ENCODE measurements at regions not wholly inside any gene's neighbourhood (a gene's known extent, or its start where the extent isn't known, plus 50 kb on each side); places are given as distances from the start of the nearest gene placed in this dataset.
"Not testable (repeated sequence)": the region's sequence is repeated elsewhere in the genome, so short reads cannot be mapped to it uniquely, and the experiment has no call there.

DNA sequence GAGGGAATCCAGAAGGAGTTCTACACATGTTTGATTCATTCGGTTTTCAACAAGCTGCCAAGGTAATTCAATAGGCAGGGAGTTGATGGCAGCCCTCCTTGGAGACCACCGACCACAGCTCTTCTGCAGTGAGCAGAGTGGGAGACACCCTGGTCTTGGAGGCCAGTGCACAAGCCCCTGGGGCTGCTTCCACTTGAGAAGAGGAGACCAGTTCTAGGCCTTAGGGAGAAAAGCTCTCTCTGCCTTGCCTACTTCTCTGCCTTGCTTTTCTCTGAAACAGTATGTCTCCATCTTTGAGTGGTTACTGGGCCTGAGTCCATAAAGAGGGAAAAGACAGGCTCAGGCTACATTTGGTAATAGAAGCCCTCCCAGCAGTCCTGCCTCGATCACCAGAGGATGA, 671.9 kb downstream of the UQCRFS1 start:
- H3K4me3 Mint-ChIP-seq: no peak overlapping the region
- no peak overlapping the region for H3K27ac Mint-ChIP-seq
- DNase-seq: no peak
- Histone ChIP-seq H3K27me3 (ENCODE audit: insufficient read depth, low read length) (no peaks in the 10 kb centered on the region), H3K4me3 (ENCODE audit: low read length in 2 of 2) (no peak overlapping the region), H3K27ac (ENCODE audit: low read depth, low read length) (no peak overlapping the region), H3K36me3 (ENCODE audit: insufficient read depth, low read length) (no peaks in the 10 kb centered on the region), H3K4me1 (ENCODE audit: insufficient read depth, low read length) (no peaks in the 10 kb centered on the region), H3K9me3 (ENCODE audit: control insufficient read depth in 1 of 2, low read length in 2 of 2) (no peaks in the 10 kb centered on the region)
- no peaks in the 10 kb centered on the region for H3K27me3 Mint-ChIP-seq
- POLR2A ChIA-PET (ENCODE audit: partially characterized antibody): no interaction called here
- peaks cover 0 to 30% (median 9%) of the 10 kb centered on the region in 8 donors for H3K9me3 Mint-ChIP-seq
- no peaks in the 10 kb centered on the region for H3K36me3 Mint-ChIP-seq
- CTCF ChIA-PET (ENCODE audit: partially characterized antibody): no interaction called here
- H3K4me1 Mint-ChIP-seq: no peaks in the 10 kb centered on the region
- intact Hi-C loops (cut with micrococcal nuclease): no loop called here

DNA sequence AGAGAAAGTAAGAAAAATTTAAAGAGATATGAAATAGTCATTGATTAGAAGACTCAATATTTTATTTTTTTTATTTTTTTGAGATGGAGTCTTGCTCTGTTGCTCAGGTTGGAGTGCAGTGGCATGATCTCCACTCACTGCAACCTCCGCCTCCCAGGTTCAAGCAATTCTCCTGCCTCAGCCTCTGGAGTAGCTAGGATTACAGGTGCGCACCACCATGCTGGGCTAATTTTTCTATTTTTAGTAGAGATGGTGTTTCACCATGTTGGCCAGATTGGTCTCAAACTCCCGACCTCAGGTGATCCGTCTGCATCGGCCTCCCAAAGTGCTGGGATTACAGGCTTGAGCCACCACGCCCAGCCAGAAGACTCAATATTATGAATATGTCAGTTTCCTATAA, 672.6 kb downstream of the UQCRFS1 start:
- intact Hi-C loops (cut with micrococcal nuclease); H3K27ac Mint-ChIP-seq; CTCF ChIA-PET (ENCODE audit: partially characterized antibody); H3K36me3 ChIP-seq (ENCODE audit: insufficient read depth, low read length); H3K4me1 ChIP-seq (ENCODE audit: insufficient read depth, low read length); H3K4me3 ChIP-seq (ENCODE audit: low read length in 2 of 2); H3K27ac ChIP-seq (ENCODE audit: low read depth, low read length); H3K36me3 Mint-ChIP-seq; DNase-seq; H3K27me3 ChIP-seq (ENCODE audit: insufficient read depth, low read length); H3K27me3 Mint-ChIP-seq; POLR2A ChIA-PET (ENCODE audit: partially characterized antibody); H3K4me3 Mint-ChIP-seq; H3K9me3 ChIP-seq (ENCODE audit: control insufficient read depth in 1 of 2, low read length in 2 of 2); H3K4me1 Mint-ChIP-seq: not testable (repeated sequence)
- H3K9me3 Mint-ChIP-seq: peaks cover 3 to 32% (median 10%) of the 10 kb centered on the region in 8 donors

DNA sequence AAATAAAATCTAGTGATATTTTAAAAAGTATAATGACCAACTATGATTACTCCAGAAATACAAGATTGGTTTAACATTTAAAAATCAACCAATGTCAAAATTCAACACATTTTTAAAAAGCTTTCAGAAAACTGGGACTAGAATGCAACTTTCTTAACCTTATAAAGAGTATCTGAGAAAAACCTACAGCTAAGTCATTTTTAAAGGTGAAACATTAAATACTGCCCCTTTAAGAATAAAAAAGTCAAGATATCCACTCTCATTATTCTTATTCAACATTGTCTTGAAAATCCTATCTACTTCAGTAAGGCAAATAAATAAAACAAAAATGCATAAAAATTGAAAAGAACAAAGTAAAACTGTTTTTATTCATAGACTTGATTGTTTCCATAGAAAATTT, 673.2 kb downstream of the UQCRFS1 start:
- H3K36me3 ChIP-seq (ENCODE audit: insufficient read depth, low read length): no peaks in the 10 kb centered on the region
- Mint-ChIP-seq H3K9me3 (peaks cover 4 to 32% (median 11%) of the 10 kb centered on the region in 8 donors), H3K36me3 (no peaks in the 10 kb centered on the region), H3K4me1 (no peaks in the 10 kb centered on the region), H3K27ac (no peak overlapping the region), H3K4me3 (no peak overlapping the region), H3K27me3 (no peaks in the 10 kb centered on the region)
- no peak for DNase-seq
- no peak overlapping the region for H3K4me3 ChIP-seq (ENCODE audit: low read length in 2 of 2)
- no peak overlapping the region for H3K27ac ChIP-seq (ENCODE audit: low read depth, low read length)
- CTCF ChIA-PET (ENCODE audit: partially characterized antibody): no interaction called here
- POLR2A ChIA-PET (ENCODE audit: partially characterized antibody): no interaction called here
- no peaks in the 10 kb centered on the region for H3K27me3 ChIP-seq (ENCODE audit: insufficient read depth, low read length)
- intact Hi-C loops (cut with micrococcal nuclease): no loop called here
- H3K4me1 ChIP-seq (ENCODE audit: insufficient read depth, low read length): no peaks in the 10 kb centered on the region
- H3K9me3 ChIP-seq (ENCODE audit: control insufficient read depth in 1 of 2, low read length in 2 of 2): no peaks in the 10 kb centered on the region

DNA sequence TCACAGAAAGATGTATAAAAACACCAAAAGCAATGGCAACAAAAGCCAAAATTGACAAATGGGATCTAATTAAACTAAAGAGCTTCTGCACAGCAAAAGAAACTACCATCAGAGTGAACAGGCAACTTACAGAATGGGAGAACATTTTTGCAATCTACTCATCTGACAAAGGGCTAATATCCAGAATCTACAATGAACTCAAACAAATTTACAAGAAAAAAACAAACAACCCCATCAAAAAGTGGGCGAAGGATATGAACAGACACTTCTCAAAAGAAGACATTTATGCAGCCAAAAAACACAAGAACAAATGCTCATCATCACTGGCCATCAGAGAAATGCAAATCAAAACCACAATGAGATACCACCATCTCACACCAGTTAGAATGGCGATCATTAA, 674.4 kb downstream of the UQCRFS1 start:
- H3K27ac Mint-ChIP-seq; POLR2A ChIA-PET (ENCODE audit: partially characterized antibody); H3K27ac ChIP-seq (ENCODE audit: low read depth, low read length); DNase-seq; H3K4me3 ChIP-seq (ENCODE audit: low read length in 2 of 2); H3K4me1 Mint-ChIP-seq; CTCF ChIA-PET (ENCODE audit: partially characterized antibody); H3K4me1 ChIP-seq (ENCODE audit: insufficient read depth, low read length); intact Hi-C loops (cut with micrococcal nuclease); H3K4me3 Mint-ChIP-seq; H3K36me3 ChIP-seq (ENCODE audit: insufficient read depth, low read length); H3K27me3 Mint-ChIP-seq; H3K9me3 ChIP-seq (ENCODE audit: control insufficient read depth in 1 of 2, low read length in 2 of 2); H3K36me3 Mint-ChIP-seq; H3K27me3 ChIP-seq (ENCODE audit: insufficient read depth, low read length): not testable (repeated sequence)
- peaks cover 4 to 37% (median 10%) of the 10 kb centered on the region in 8 donors for H3K9me3 Mint-ChIP-seq

DNA sequence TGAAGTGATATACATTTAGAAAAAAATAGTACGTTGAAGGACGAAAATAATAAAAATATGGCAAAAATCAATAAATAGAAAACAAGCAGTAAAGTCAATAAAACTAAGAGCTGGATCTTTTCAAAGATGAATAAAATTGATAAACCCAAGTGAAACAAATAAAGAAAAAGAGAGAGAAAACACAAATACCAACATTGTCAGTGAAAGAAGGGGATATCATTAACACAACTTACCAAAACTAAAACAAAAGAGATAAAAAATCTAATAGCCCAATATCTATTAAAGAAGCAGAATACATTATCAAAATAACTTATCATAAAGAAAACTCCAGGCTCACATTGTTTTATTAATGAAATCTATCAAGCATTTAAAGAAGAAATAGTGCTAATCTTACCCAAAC, 675.1 kb downstream of the UQCRFS1 start:
- intact Hi-C loops (cut with micrococcal nuclease): no loop called here
- ChIA-PET POLR2A (ENCODE audit: partially characterized antibody) (no interaction called here), CTCF (ENCODE audit: partially characterized antibody) (no interaction called here)
- Mint-ChIP-seq H3K36me3 (no peaks in the 10 kb centered on the region), H3K4me1 (no peaks in the 10 kb centered on the region), H3K27ac (no peak overlapping the region), H3K9me3 (peaks cover 4 to 38% (median 12%) of the 10 kb centered on the region in 8 donors), H3K27me3 (no peaks in the 10 kb centered on the region), H3K4me3 (no peak overlapping the region)
- no peak overlapping the region for H3K4me3 ChIP-seq (ENCODE audit: low read length in 2 of 2)
- no peaks in the 10 kb centered on the region for H3K4me1 ChIP-seq (ENCODE audit: insufficient read depth, low read length)
- no peak for DNase-seq
- H3K27ac ChIP-seq (ENCODE audit: low read depth, low read length): no peak overlapping the region
- no peaks in the 10 kb centered on the region for H3K9me3 ChIP-seq (ENCODE audit: control insufficient read depth in 1 of 2, low read length in 2 of 2)
- H3K27me3 ChIP-seq (ENCODE audit: insufficient read depth, low read length): no peaks in the 10 kb centered on the region
- no peaks in the 10 kb centered on the region for H3K36me3 ChIP-seq (ENCODE audit: insufficient read depth, low read length)

DNA sequence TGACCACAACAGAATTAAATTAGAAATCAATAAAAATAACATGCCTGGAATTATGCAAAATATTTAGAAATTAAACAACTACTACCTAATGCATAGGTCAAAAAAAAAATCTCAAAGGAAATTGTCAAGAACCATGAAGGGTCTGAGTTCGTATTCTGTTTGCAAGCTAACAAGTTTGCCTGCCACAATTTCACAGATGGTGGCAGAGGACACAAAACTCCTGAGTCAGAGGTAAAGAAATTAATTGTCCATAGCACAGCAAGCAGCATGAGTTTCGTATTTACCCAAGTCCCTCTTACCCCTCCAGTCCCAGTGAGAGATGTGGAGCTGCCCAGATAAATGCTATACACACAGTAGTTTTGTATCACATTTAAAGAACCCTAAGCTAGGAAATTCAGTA, 675.9 kb downstream of the UQCRFS1 start:
- no peaks in the 10 kb centered on the region for H3K36me3 Mint-ChIP-seq
- CTCF ChIA-PET (ENCODE audit: partially characterized antibody): no interaction called here
- H3K4me3 Mint-ChIP-seq: no peak overlapping the region
- intact Hi-C loops (cut with micrococcal nuclease): no loop called here
- no peak for DNase-seq
- POLR2A ChIA-PET (ENCODE audit: partially characterized antibody): no interaction called here
- no peaks in the 10 kb centered on the region for H3K4me1 Mint-ChIP-seq
- H3K27me3 ChIP-seq (ENCODE audit: insufficient read depth, low read length): no peaks in the 10 kb centered on the region
- H3K27me3 Mint-ChIP-seq: no peaks in the 10 kb centered on the region
- H3K4me3 ChIP-seq (ENCODE audit: low read length in 2 of 2): no peak overlapping the region
- H3K36me3 ChIP-seq (ENCODE audit: insufficient read depth, low read length): no peaks in the 10 kb centered on the region
- H3K9me3 ChIP-seq (ENCODE audit: control insufficient read depth in 1 of 2, low read length in 2 of 2): no peaks in the 10 kb centered on the region
- H3K27ac Mint-ChIP-seq: no peak overlapping the region
- H3K9me3 Mint-ChIP-seq: peaks cover 4 to 44% (median 15%) of the 10 kb centered on the region in 8 donors
- H3K27ac ChIP-seq (ENCODE audit: low read depth, low read length): no peak overlapping the region
- no peaks in the 10 kb centered on the region for H3K4me1 ChIP-seq (ENCODE audit: insufficient read depth, low read length)

DNA sequence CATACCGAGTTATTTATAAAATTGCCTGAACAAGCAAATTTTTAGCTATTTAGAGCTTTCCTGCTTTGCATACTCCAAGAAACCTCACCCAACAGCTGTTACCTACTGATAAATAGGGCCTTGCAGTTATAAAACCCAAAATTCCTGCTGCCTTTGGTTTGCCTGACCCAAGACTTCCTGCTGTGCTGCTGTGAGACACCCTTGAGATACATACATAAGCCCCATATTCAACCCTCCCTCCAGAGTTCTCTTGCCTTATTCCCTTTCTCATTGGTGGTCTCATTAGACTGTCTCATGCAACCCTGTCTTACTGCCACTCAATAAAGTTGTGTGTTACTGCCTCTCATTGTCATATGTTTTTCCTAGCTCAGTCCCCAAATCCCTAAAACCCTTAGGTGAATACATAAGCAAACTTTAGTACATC, 677.6 kb downstream of the UQCRFS1 start:
- Histone ChIP-seq H3K36me3 (ENCODE audit: insufficient read depth, low read length) (no peaks in the 10 kb centered on the region), H3K27ac (ENCODE audit: low read depth, low read length) (no peak overlapping the region), H3K9me3 (ENCODE audit: control insufficient read depth in 1 of 2, low read length in 2 of 2) (no peaks in the 10 kb centered on the region), H3K27me3 (ENCODE audit: insufficient read depth, low read length) (no peaks in the 10 kb centered on the region), H3K4me1 (ENCODE audit: insufficient read depth, low read length) (no peaks in the 10 kb centered on the region), H3K4me3 (ENCODE audit: low read length in 2 of 2) (no peak overlapping the region)
- H3K4me3 Mint-ChIP-seq: no peak overlapping the region
- intact Hi-C loops (cut with micrococcal nuclease): no loop called here
- no peak for DNase-seq
- H3K36me3 Mint-ChIP-seq: no peaks in the 10 kb centered on the region
- POLR2A ChIA-PET (ENCODE audit: partially characterized antibody): no interaction called here
- H3K9me3 Mint-ChIP-seq: peaks cover 4 to 49% (median 20%) of the 10 kb centered on the region in 8 donors
- H3K27ac Mint-ChIP-seq: no peak overlapping the region
- CTCF ChIA-PET (ENCODE audit: partially characterized antibody): no interaction called here
- no peaks in the 10 kb centered on the region for H3K27me3 Mint-ChIP-seq
- H3K4me1 Mint-ChIP-seq: no peaks in the 10 kb centered on the region

DNA sequence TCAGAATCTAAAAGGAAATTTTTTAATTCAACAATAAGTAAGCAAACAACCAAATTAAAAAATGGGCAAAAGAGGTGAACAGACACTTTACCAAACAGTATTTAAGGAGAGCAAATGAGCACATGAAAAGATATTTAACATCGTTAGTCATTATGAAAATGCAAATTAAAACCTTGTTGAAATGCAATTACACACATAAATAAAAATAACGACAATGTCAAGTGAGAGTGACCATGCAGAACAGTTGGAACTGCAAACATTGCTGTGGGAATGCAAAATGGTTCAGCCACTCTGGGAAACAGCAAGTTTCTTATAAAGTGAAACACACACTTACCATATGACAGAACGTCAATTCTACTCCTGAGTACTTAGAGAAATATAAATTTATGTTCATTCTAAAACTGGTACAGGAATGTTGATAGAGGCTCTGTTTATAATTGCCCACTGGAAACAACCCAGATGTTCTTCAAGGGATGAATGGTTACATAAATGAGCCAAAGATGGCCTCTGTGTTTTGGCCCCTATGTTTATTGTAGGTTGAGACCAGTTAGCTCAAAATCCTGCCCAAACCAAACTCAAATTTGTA, 678.1 kb downstream of the UQCRFS1 start:
- DNase-seq: no peak
- Histone ChIP-seq H3K27ac (ENCODE audit: low read depth, low read length) (no peak overlapping the region), H3K36me3 (ENCODE audit: insufficient read depth, low read length) (no peaks in the 10 kb centered on the region), H3K4me1 (ENCODE audit: insufficient read depth, low read length) (no peaks in the 10 kb centered on the region), H3K4me3 (ENCODE audit: low read length in 2 of 2) (no peak overlapping the region), H3K9me3 (ENCODE audit: control insufficient read depth in 1 of 2, low read length in 2 of 2) (no peaks in the 10 kb centered on the region), H3K27me3 (ENCODE audit: insufficient read depth, low read length) (no peaks in the 10 kb centered on the region)
- no peaks in the 10 kb centered on the region for H3K36me3 Mint-ChIP-seq
- intact Hi-C loops (cut with micrococcal nuclease): no loop called here
- no peaks in the 10 kb centered on the region for H3K27me3 Mint-ChIP-seq
- no peak overlapping the region for H3K27ac Mint-ChIP-seq
- POLR2A ChIA-PET (ENCODE audit: partially characterized antibody): no interaction called here
- no peak overlapping the region for H3K4me3 Mint-ChIP-seq
- no peaks in the 10 kb centered on the region for H3K4me1 Mint-ChIP-seq
- H3K9me3 Mint-ChIP-seq: peaks cover 4 to 52% (median 20%) of the 10 kb centered on the region in 8 donors
- CTCF ChIA-PET (ENCODE audit: partially characterized antibody): no interaction called here
